HUES64 (cell line): ENCODE measurements at regions not wholly inside any gene's neighbourhood (a gene's known extent, or its start where the extent isn't known, plus 50 kb on each side); places are given as distances from the start of the nearest gene placed in this dataset.

Experiments used
- H3K27ac ChIP-seq: 2 replicates; pipeline ENCODE4 v1.7.0; 2013; ENCODE audit warnings: low read depth, low read length, inconsistent platforms
- H3K27me3 ChIP-seq: 2 replicates; pipeline ENCODE4 v1.6.1; 2013; ENCODE audit warnings: mild to moderate bottlenecking, low read length; ENCODE audit not compliant: insufficient read depth
- H3K36me3 ChIP-seq: 2 replicates; pipeline ENCODE4 v1.6.1; 2013; ENCODE audit warnings: mild to moderate bottlenecking, low read length; ENCODE audit not compliant: insufficient read depth
- H3K4me1 ChIP-seq: 2 replicates; pipeline ENCODE4 v1.6.1; 2013; ENCODE audit warnings: mild to moderate bottlenecking, low read length, moderate library complexity; ENCODE audit not compliant: insufficient read depth
- H3K4me3 ChIP-seq: 2 replicates; pipeline ENCODE4 v1.5.1; 2013; ENCODE audit warnings: mild to moderate bottlenecking, low read length, moderate library complexity
- H3K9ac ChIP-seq: 2 replicates; pipeline ENCODE4 v1.6.1; 2013; ENCODE audit warnings: mild to moderate bottlenecking, low read depth, low read length
- H3K9me3 ChIP-seq: 2 replicates; pipeline ENCODE4 v1.6.1; 2013; ENCODE audit warnings: low read depth, low read length; ENCODE audit not compliant: insufficient read depth
- WGBS: fragments of 150-250, 120-280 bp; methylation state at CpG from one replicate; pipeline ENCODE4 v1.1.7; 2013; ENCODE audit warnings: missing lambda C conversion rate; 5-methylcytosine and 5-hydroxymethylcytosine counted together

DNA sequence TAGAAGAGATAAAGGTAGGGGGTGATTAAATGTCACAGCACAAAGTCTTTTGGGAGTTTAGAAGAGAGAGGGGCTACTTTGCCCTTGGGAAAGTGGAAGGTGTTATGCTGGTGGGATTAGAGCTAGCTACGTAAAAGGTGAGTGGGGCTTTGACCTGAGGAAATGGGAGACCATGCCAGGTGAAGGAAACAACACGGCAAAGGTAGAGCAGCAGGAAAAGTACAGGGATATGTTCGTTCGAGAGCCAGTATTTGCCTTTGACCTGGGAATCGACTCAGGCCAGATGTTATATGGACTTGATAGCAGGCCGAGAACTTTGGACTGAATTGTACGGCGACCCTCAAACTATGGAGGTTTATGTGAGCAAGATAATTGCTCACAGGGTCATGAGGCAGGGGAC, 55.7 kb upstream of the ACKR3 start:
- H3K36me3 ChIP-seq, result no peaks in the 10 kb centered on the region
- 93% methylated on average over 8 of the region's 8 CpGs for WGBS
- no peaks in the 10 kb centered on the region; the same call in 1 of the 2 replicates for H3K4me1 ChIP-seq
- no peak overlapping the region for H3K4me3 ChIP-seq
- H3K27me3 ChIP-seq, result no peaks in the 10 kb centered on the region
- H3K9ac ChIP-seq, result no peak overlapping the region
- no peaks in the 10 kb centered on the region for H3K9me3 ChIP-seq
- H3K27ac ChIP-seq, result no peak overlapping the region

DNA sequence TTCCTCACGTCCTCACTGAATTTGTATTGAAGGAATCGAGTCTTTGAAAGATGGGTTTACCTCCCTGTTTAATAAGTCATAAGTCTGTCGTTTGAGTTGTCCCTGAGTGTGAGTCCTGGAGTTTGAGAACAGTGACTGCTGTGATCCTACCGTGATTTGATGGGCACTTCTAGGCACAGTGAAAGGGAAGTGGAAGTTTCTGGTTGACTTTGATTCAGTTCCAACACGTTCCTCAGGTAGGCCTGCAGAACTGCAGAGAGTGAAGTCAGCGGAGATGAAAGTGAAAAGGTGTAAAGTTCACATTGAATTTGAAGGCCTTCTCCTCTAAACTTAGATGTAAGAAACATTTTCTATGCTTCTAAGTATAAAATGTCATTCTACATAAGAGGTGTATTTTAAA, 52.9 kb upstream of the ACKR3 start:
- no peak overlapping the region for H3K4me3 ChIP-seq
- 93% methylated on average over 6 of the region's 6 CpGs for WGBS
- no peaks in the 10 kb centered on the region for H3K36me3 ChIP-seq
- H3K4me1 ChIP-seq, result no peaks in the 10 kb centered on the region
- H3K27me3 ChIP-seq, result no peaks in the 10 kb centered on the region
- H3K27ac ChIP-seq, result no peak overlapping the region
- no peaks in the 10 kb centered on the region for H3K9me3 ChIP-seq
- no peak overlapping the region for H3K9ac ChIP-seq

DNA sequence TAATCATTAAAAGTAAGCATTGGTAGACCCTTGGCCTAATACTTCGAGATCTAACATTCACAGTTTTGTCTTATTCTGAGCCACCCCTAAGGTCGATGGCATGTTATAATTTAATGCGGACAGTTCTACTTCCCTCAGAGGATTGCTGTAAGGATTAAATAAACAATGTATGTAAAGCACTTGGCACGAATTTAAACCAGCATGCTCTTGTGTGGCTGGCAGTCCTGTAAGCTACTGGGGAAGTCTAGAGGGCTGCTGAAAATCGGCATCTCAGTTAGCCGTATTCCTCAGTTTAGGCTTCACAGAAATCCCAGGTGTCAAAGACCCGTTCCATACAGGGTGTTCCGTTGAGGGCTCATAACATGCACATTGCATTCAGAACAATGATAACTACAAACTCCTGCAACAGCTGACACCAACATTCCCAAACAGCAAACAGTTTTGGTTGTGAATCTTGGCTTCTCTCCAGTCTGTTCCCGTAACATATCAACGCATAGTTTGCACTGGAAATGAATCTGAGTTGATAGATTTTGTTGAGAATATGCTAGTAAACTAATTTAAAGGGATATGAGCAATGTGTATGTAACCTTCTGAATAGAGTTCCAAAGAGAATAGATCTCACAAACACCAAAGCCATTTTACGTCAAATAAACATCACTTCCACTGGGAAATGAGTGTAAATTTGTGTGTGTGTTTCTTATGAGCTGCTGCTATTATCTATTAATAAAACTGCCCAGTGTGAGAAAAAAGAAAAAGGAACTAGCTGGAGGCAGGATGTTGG, 52.2 kb upstream of the ACKR3 start:
- 90% methylated on average over 10 of the region's 11 CpGs for WGBS
- no peaks in the 10 kb centered on the region; the same call in 1 of the 2 replicates for H3K27me3 ChIP-seq
- H3K4me3 ChIP-seq, result no peak overlapping the region
- no peak overlapping the region for H3K9ac ChIP-seq
- H3K27ac ChIP-seq, result no peak overlapping the region
- H3K36me3 ChIP-seq, result no peaks in the 10 kb centered on the region
- H3K9me3 ChIP-seq, result no peaks in the 10 kb centered on the region
- no peaks in the 10 kb centered on the region for H3K4me1 ChIP-seq
